Esophagus (tissue), 2 donors: ENCODE measurements at regions not wholly inside any gene's neighbourhood (a gene's known extent, or its start where the extent isn't known, plus 50 kb on each side); places are given as distances from the start of the nearest gene placed in this dataset.

Experiments used
- H3K27ac ChIP-seq, 2 donors: one replicate each; pipeline ENCODE4 v1.5.1; 2013; ENCODE audit warnings: low read depth in 2 of 2, mild to moderate bottlenecking in 2 of 2, inconsistent platforms in 1 of 2, low read length in 1 of 2, moderate library complexity in 1 of 2
- H3K27me3 ChIP-seq, 2 donors: one replicate each; pipeline ENCODE4 v1.6.1; 2013; ENCODE audit warnings: low read length in 2 of 2, control low read depth in 1 of 2, mild to moderate bottlenecking in 1 of 2; ENCODE audit not compliant: insufficient read depth in 2 of 2, control insufficient read depth in 1 of 2
- H3K36me3 ChIP-seq, 2 donors: one replicate each; pipeline ENCODE4 v1.6.1; 2013; ENCODE audit warnings: low read length in 1 of 2; ENCODE audit not compliant: control insufficient read depth in 2 of 2, insufficient read depth in 2 of 2
- H3K4me1 ChIP-seq, 2 donors: one replicate each; pipeline ENCODE4 v1.6.1; 2013; ENCODE audit warnings: low read length in 1 of 2; ENCODE audit not compliant: control insufficient read depth in 2 of 2, insufficient read depth in 2 of 2
- H3K4me3 ChIP-seq, 2 donors: one replicate each; pipeline ENCODE4 v1.5.1; 2013; ENCODE audit warnings: low read length in 2 of 2, mild to moderate bottlenecking in 2 of 2, low read depth in 1 of 2, moderate library complexity in 1 of 2
- H3K9me3 ChIP-seq, 2 donors: one replicate each; pipeline ENCODE4 v1.6.1; 2013; ENCODE audit warnings: mild to moderate bottlenecking in 2 of 2, low read depth in 1 of 2, low read length in 1 of 2, moderate library complexity in 1 of 2; ENCODE audit not compliant: control insufficient read depth in 2 of 2, insufficient read depth in 1 of 2
- WGBS, 2 donors: extraction: QIAGEN DNeasy Blood & Tissue Kit; methylation state at CpG; one replicate each; pipeline ENCODE4 v1.1.7; 2013; 5-methylcytosine and 5-hydroxymethylcytosine counted together
- donor health status: healthy with polysubstance abuse.
- donor health status: Bipolar disorder and iron deficiency.

DNA sequence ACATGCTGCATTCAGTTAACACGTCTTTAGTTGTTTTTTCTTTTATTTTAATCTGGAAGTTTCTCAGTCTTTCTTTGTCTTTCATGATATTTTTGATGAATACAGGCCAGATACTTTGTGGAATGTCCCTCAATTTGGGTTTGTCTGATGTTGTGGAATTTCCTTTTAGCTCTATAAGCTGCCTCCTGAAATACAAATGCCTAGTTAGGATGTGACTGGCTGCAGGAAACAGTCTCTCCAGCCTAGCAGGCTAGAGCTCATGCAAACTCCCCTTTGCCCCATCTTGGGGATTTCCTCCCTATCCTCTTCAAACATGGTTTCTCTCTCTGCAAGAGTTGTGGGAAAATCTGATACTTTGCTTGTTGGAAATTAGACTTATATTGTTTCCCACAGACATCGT is 89.3 kb upstream of the JAG1 start:
- 32 to 68% methylated on average over 2 of the region's 2 CpGs for WGBS, 2 donors
- Histone ChIP-seq H3K36me3 (no peaks in the 10 kb centered on the region), H3K27me3 (no peaks in the 10 kb centered on the region), H3K9me3 (no peaks in the 10 kb centered on the region), H3K27ac (no peak overlapping the region), H3K4me3 (no peak overlapping the region), H3K4me1 (no peaks in the 10 kb centered on the region)

DNA sequence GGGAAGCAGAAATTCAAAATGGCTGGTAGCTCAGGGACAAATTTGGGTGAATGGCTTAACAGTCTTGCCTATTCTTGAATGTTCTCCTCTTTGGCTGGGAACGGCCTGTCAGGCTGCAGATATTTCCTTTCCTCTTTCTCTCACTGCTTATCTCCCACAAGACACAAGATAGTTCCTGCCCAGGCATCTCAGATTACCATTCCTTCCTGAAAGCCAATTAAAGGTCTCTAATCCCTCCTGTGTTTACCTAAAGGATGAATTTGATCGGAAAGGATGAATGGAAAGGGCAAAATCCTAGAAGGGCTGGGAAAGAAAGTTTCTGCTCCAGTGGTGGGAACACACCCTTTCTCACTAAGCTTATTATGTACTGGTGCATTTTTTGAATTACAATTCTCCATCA is 95.9 kb upstream of the JAG1 start:
- H3K27ac ChIP-seq, result no peak overlapping the region
- H3K4me3 ChIP-seq, result no peak overlapping the region
- H3K36me3 ChIP-seq, result no peaks in the 10 kb centered on the region
- WGBS, 2 donors, result 27 to 54% methylated on average over 2 of the region's 2 CpGs
- peaks cover 0 to 3% of the 10 kb centered on the region in 2 donors for H3K4me1 ChIP-seq
- no peaks in the 10 kb centered on the region for H3K27me3 ChIP-seq
- no peaks in the 10 kb centered on the region for H3K9me3 ChIP-seq

DNA sequence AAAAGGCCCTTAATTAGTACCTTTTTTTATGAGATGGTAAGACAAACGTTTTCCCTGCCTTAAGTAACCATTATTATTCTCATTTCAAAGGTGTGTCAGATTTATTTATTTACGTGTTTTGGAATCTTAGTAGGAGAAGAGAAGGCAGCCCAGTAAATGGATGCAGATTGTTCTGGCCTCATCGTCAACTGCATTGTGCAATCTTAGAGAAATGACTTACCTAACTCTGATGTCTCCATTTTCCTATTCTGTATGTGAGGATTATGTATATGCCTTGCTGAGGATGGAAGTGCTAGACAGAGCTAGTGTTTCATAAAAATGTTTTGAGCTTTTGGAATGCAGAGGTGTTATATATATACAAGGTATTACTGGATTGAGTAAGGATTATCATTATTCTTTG is 97.0 kb upstream of the JAG1 start:
- H3K9me3 ChIP-seq, result no peaks in the 10 kb centered on the region
- H3K4me1 ChIP-seq, result peaks cover 0 to 3% of the 10 kb centered on the region in 2 donors
- no peak overlapping the region for H3K27ac ChIP-seq
- no peaks in the 10 kb centered on the region for H3K36me3 ChIP-seq
- H3K27me3 ChIP-seq, result no peaks in the 10 kb centered on the region
- no peak overlapping the region for H3K4me3 ChIP-seq
- WGBS, 2 donors, result 77 to 79% methylated on average over 3 of the region's 3 CpGs

DNA sequence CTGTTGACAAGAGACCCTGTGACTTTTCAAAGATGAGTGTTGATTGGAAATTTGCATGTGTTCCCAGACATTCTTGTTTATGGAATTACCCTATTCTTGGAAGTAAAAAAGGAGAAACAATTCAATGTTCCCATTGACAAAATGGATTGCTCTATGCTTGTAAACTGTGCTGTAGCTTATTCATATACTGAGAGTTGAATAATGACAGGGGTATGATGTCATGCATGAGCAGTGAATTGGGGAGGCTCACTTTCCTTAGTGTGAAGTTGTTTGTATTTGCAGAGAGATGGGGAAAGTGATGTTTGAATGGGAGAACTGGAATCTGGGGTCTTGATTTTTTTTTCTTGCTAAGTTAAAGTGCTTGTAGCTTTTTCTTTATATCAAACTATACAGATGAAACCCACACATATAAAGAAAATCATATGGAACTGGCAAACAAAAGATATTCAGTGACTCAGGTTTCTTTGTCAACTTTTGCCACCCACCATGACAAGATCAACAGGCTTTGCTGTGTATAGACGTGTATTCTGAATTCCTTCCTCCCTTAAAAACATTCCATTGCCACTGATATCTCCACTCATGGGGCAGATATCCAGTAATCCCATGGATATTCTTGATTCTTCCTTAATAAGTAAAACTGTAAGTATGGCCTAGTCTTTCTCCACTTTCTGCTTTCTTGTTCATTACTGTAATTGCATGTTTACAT is 97.8 kb upstream of the JAG1 start:
- Histone ChIP-seq H3K9me3 (no peaks in the 10 kb centered on the region), H3K27me3 (no peaks in the 10 kb centered on the region), H3K36me3 (no peaks in the 10 kb centered on the region), H3K4me3 (no peak overlapping the region), H3K27ac (no peak overlapping the region), H3K4me1 (peaks cover 0 to 3% of the 10 kb centered on the region in 2 donors)
- WGBS, 2 donors, result 38 to 67% methylated on average over 1 of the region's 1 CpG

DNA sequence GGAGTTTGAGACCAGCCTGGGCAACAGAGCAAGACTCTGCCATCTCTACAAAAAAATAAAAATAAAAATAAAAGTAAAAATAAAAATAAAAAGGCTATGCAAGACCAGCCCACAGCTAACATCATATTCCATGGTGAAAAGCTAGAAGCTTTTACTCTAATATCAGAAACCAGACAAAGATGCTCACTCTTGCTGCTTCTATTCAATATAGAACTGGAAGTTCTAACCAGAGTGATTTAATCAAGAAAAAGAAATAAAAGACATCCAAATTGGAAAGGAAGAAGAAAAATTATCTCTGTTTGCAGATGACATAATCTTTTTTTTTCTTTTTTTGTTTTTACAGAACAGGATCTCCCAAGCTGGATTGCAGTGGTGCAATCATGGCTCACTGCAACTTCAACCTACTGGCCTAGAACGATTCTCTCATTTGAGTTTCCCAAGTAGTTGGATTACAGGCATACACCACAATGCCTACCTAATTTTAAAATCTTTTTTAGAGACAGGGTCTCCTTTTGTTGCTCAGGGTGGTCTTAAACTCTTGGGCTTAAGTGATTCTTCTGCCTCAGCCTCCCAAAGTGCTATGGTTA is 100.7 kb upstream of the JAG1 start:
- H3K27ac ChIP-seq, result no peak overlapping the region
- no peaks in the 10 kb centered on the region for H3K27me3 ChIP-seq
- peaks cover 0 to 2% of the 10 kb centered on the region in 2 donors for H3K4me1 ChIP-seq
- whole genome bisulfite sequencing, 2 donors, result 66 to 91% methylated on average over 1 of the region's 1 CpG
- no peak overlapping the region for H3K4me3 ChIP-seq
- H3K36me3 ChIP-seq, result no peaks in the 10 kb centered on the region
- H3K9me3 ChIP-seq, result no peaks in the 10 kb centered on the region

DNA sequence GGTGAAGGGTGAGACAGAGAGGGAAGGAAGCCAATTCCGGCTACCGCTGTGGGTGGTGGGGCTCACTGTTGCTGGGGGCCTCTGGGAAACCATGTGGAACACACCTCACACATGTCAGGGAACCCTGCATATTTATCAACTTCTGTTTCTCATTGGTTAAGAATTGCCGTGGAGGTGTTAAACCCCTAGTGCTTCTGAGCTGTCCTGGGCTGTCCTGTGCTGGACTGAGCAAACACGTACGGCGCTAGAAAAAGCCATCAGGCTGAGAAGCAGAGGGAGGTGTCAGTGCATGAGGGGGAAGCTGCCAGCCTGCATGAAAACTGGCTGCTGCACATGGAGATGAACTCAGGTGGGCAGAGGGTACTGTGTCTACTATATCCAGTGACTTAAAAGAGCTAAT is 103.9 kb upstream of the JAG1 start:
- no peaks in the 10 kb centered on the region for H3K4me1 ChIP-seq
- H3K27me3 ChIP-seq, result no peaks in the 10 kb centered on the region
- no peak overlapping the region for H3K4me3 ChIP-seq
- H3K9me3 ChIP-seq, result no peaks in the 10 kb centered on the region
- H3K36me3 ChIP-seq, result no peaks in the 10 kb centered on the region
- 80 to 92% methylated on average over 6 of the region's 6 CpGs for WGBS, 2 donors
- H3K27ac ChIP-seq, result no peak overlapping the region

DNA sequence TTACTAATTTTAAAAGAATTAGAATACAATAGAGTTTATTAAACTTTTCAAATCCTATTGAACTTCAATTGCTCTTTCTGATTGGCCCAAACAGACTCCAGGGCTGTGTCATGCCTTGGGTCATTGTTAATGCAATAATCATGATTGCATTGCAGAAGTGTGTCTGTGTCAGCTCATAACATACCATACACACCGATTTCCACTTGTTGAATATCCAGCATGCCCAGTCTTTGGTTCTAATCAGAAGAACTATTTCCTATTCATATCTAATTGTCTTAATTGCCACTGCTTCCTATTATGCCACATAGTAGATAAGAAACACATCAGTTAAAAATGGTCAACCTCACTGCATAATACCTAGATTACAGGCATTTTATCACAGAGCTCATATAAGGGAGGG is 106.1 kb upstream of the JAG1 start:
- no peaks in the 10 kb centered on the region for H3K27me3 ChIP-seq
- no peaks in the 10 kb centered on the region for H3K4me1 ChIP-seq
- WGBS, 2 donors, result 63 to 65% methylated on average over 1 of the region's 1 CpG
- H3K4me3 ChIP-seq, result no peak overlapping the region
- no peaks in the 10 kb centered on the region for H3K36me3 ChIP-seq
- no peaks in the 10 kb centered on the region for H3K9me3 ChIP-seq
- H3K27ac ChIP-seq, result no peak overlapping the region

DNA sequence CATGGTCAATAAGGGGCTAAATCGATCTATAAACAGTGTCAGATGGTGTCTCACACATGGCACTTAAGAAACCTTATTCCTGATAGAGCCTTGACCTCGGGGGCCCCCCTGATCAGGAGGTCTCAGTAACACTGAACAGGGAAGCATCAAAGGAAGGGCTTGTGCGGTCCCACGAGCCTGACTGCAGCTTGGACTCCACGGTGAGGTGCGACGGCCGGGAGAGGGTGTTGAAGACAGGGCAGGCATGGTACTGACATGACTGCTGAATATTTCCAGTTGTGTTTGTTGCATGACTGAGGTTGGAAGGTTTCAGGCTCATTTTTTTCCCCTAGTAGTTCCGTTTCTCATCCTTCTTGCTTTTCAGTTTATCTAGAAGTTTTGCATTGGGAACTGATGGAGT is 107.1 kb upstream of the JAG1 start:
- H3K4me3 ChIP-seq, result no peak overlapping the region
- no peaks in the 10 kb centered on the region for H3K36me3 ChIP-seq
- no peaks in the 10 kb centered on the region for H3K27me3 ChIP-seq
- H3K9me3 ChIP-seq, result no peaks in the 10 kb centered on the region
- WGBS, 2 donors, result 77 to 80% methylated on average over 9 of the region's 9 CpGs
- H3K27ac ChIP-seq, result no peak overlapping the region
- H3K4me1 ChIP-seq, result no peaks in the 10 kb centered on the region

DNA sequence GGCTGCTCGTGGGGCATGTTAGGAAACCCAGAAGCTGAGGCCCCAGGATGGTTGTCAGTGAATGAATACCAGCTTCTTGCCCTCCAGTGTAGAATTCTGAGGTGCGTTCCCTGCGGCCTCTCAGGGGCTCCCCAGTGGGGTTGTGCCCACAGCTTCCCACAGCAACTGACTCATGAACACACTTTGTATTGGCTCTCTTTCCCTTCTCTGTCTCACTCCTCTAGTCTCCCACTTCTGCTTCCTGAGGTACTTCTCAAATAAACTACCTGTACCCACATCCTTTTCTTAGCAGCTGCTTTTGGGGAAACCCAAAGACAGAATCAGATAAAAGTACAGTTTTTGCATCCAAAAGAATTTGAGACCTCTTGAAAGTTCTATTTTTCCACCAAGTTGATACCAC is 107.7 kb upstream of the JAG1 start:
- Histone ChIP-seq H3K4me3 (no peak overlapping the region), H3K27ac (no peak overlapping the region), H3K9me3 (no peaks in the 10 kb centered on the region), H3K27me3 (no peaks in the 10 kb centered on the region), H3K4me1 (no peaks in the 10 kb centered on the region), H3K36me3 (no peaks in the 10 kb centered on the region)
- WGBS, 2 donors, result 80 to 86% methylated on average over 3 of the region's 3 CpGs
